D721Med (cell line): ENCODE measurements at regions not wholly inside any gene's neighbourhood (a gene's known extent, or its start where the extent isn't known, plus 50 kb on each side); places are given as distances from the start of the nearest gene placed in this dataset.

Source experiments
- DNase-seq: peaks from one replicate; pipeline ENCODE4 v3.0.0; 2011; ENCODE audit warnings: low spot score; ENCODE audit not compliant: insufficient read length
- FAIRE-seq: peaks from 2 replicates; lab custom pipeline; 2011; peaks lifted over from hg19 to GRCh38; lab: Jason Lieb, UNC
- TF ChIP-seq, protein P1 (sequence below): IDR thresholded peaks from 2 replicates; pipeline ENCODE4 v1.5.1; 2012; ENCODE audit warnings: mild to moderate bottlenecking, control low read depth; ENCODE audit not compliant: insufficient read depth; ENCODE audit errors: missing control alignments

DNA sequence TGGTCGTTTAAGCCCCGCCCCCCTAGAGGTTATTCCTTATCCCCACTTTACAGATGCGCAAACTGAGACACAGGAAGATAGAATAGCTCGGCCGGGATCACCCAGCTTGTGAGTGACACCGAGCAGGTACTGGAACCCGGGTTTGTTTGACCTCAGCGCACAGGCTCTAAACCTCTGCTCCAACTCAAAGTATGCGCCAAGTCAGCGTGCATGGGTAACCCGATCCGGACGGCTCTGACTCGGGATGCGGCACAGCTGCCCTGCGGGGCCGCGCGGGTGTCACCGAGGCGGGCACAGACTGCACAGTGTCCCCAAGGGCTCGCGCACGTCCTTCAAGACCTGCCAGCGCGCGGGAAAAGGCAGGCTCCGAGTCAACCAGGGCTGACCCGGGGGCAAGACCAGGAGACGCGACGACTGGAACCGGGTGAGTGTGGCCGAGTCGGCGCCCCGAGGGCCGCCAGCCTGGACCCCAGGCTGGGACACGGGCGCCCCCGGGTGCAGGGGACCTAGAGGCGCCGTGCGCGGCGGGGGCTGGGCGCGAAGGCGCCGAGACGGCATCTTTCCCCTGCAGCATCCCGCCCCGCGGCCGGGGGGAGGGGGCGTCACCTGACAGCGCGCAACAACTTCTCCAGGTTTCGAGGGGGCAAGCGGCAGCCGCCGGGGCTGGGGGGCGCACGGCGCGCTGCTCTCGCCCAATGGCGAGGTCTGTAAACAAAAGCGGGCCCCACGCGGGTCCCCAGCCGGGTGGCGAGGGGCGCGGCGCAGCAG, 101.9 kb upstream of the SOD1 start:
- no peak for DNase-seq
- FAIRE-seq = no peak
- TF ChIP-seq, protein P1, sequence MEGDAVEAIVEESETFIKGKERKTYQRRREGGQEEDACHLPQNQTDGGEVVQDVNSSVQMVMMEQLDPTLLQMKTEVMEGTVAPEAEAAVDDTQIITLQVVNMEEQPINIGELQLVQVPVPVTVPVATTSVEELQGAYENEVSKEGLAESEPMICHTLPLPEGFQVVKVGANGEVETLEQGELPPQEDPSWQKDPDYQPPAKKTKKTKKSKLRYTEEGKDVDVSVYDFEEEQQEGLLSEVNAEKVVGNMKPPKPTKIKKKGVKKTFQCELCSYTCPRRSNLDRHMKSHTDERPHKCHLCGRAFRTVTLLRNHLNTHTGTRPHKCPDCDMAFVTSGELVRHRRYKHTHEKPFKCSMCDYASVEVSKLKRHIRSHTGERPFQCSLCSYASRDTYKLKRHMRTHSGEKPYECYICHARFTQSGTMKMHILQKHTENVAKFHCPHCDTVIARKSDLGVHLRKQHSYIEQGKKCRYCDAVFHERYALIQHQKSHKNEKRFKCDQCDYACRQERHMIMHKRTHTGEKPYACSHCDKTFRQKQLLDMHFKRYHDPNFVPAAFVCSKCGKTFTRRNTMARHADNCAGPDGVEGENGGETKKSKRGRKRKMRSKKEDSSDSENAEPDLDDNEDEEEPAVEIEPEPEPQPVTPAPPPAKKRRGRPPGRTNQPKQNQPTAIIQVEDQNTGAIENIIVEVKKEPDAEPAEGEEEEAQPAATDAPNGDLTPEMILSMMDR = no peak

DNA sequence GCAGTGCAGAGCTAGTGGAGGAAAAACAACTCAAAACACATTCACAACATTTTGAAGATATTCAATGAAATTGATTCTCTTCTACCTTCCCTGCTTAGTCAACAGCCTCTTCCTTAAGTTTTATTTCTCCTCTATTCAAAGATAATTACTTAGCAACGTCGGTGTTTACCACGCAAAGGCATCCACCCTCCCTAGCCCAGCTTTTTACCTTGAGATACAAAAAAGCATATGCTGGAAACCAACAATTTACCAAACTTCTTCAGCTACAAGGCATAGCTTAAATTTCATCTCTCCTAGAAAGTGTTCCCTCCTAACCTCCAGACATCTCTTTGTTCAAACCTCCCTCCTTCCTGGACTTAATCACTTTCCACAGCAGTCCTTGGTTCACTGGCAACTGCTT, 102.8 kb upstream of the SOD1 start:
- FAIRE-seq (no peak), DNase-seq (no peak)
- TF ChIP-seq, protein P1 = no peak

DNA sequence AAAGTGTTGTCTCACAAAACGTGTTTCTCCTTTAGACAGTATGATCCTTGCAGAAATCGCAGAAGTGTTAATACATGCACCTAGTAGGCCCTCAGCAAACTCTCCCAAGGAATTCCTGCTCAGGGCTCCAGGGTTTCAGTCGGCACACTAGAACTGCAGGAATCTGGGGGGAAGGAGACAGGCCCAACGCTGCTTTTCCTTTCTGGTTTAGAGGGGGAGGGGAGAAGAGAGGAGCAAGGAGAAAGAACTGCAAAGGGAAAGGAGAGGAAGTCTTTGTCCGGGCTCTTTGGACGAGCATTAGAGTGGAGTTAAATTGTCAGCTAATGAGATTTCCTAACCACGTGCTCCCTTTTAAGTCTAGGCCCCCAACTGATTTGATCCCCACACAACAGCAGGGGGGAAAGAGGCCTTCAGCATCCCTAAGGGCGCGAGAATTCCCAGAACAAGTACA, 103.7 kb upstream of the SOD1 start:
- no peak for DNase-seq
- TF ChIP-seq, protein P1 = no peak

DNA sequence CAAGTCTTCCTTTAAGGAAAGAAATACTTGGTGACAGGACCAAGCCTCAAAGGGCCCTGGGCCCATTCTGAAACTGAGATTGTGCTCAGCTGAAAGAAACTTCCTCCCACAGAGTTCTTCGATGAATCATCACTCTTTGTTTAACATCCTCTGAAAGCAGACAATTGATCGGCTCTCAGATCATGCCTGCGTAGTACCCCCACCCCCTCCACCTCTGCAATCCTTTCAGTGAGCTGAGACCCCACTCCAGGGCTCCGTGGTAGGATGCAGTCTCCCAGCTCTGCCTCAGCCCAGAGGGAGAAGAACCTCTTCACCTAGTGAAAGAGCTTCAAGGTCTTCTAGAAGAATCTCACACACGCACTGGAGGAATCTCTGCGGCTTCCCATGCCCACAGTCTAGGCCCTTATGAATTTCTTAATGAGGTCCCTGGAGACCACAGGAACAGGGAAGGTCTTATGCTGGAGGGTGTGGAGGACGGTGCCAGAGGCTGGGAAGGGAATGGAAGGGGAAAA, 104.9 kb upstream of the SOD1 start:
- TF ChIP-seq, protein P1 = no peak
- no peak for DNase-seq
- FAIRE-seq = no peak

More for the DNA sequence above, 103.7 kb upstream of the SOD1 start:
- FAIRE-seq = no peak

DNA sequence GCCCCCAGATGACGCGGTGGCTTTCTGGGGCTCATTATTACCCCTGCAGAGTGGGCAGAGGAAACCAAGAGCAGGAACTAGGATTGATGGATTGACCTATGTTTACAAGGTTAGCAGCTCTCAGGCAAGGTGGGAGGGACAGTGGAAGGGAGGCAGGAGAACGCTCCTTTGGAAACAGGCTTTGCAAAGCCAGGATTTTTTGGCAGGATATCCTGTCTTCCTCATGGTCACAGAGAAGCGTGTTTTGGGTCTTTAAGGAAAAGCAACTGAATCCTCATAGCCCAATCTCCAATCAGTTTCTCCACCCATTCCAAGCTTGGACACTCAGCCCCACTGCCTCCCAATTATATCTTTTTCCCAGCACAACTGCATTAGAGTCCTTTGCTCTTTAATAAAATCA, 105.6 kb upstream of the SOD1 start:
- FAIRE-seq (no peak), DNase-seq (no peak)
- TF ChIP-seq, protein P1 = no peak

DNA sequence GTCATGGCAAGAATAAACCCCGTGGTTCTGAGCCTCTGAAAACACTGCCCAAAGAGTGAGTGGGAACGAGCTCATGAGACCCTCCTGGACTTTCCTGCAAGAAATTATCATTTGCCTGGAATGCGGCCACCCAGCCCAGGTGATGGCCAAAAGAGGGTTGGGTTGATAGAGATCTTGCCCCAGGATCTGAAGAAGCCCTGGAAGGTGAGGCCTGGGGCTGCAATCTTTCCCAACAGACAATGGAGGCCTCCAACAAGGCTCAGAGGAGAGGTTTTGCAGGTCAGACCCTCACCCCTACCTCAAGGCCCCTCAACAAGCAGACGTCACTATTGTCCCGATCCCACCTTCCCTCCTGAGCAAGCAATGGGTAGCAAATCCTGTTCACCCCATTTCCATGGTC, 106.0 kb upstream of the SOD1 start:
- no peak for DNase-seq
- TF ChIP-seq, protein P1 = no peak

DNA sequence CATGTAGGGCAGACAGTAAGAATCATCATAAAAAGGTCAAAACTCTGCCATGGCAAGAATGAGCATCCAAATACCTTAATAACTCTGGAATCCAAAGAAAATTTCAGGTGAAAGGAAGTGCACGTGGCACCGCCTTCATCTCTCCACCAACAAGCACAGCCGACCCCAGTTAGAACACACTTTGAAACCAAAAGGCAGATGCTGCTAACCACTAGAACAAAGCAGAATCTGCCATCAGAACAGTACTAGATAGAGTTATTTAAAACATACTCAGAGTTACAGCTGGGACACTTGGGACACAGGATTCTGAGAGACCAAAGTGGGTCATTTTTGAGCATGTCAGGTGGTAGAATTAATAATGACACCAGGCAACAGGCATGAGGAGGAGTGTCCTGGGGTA, 106.7 kb upstream of the SOD1 start:
- FAIRE-seq (no peak), DNase-seq (no peak)
- TF ChIP-seq, protein P1 = no peak

More for the DNA sequence above, 106.0 kb upstream of the SOD1 start:
- no peak for FAIRE-seq
